ENCODE measurements at regions not wholly inside any gene's neighbourhood (a gene's known extent, or its start where the extent isn't known, plus 50 kb on each side); places are given as distances from the start of the nearest gene placed in this dataset.

- Histone ChIP-seq H3K4me1 (no peaks in the 10 kb centered on the region), H3K9me3 (no peaks in the 10 kb centered on the region), H3K36me3 (no peaks in the 10 kb centered on the region), H3K27ac (no peak overlapping the region), H3K27me3 (no peaks in the 10 kb centered on the region), H3K9ac (ENCODE audit: low read depth in 2 of 2, low read length in 2 of 2) (no peak overlapping the region), H3K4me3 (no peak overlapping the region)
- DNase-seq: no peak
- intact Hi-C loops (cut with DNase I): no loop called here
- no peak for TF ChIP-seq CTCF (IDR thresholded peaks at IDR 0.05)
These were observed 364.0 kb downstream of the OLFM3 start for GRCh38 chr1:101632548-101633272.

DNA sequence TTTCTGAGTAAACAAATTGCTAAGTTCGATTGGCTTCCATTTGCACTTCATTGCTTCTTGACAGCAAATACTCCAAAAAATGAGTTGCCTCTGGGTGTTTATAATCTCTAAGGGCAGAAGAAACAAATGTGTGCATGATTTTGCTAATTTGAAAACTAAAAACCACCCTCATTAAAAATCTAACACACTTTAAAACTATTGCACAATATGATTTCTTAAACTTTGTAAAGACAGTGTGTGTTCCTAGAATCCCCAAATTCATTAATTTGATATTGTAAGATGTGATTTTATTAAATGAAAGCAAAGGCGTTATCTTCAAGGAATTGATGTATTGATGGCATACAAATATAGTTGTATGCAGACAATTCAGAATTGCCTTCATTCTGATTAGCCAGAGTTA, 350.9 kb downstream of the OLFM3 start:
- no peak overlapping the region for H3K27ac ChIP-seq
- no peak for TF ChIP-seq CTCF (IDR thresholded peaks at IDR 0.05)
- no peaks in the 10 kb centered on the region for H3K27me3 ChIP-seq
- no peaks in the 10 kb centered on the region for H3K9me3 ChIP-seq
- no peaks in the 10 kb centered on the region for H3K4me1 ChIP-seq
- H3K9ac ChIP-seq (ENCODE audit: low read depth in 2 of 2, low read length in 2 of 2): no peak overlapping the region
- no peak for DNase-seq
- intact Hi-C loops (cut with DNase I): no loop called here
- H3K4me3 ChIP-seq: no peak overlapping the region
- no peaks in the 10 kb centered on the region for H3K36me3 ChIP-seq

GRCh38 chr1:101652484-101652883, 344.2 kb downstream of the OLFM3 start:
- Histone ChIP-seq H3K9ac (ENCODE audit: low read depth in 2 of 2, low read length in 2 of 2) (no peak overlapping the region), H3K27ac (no peak overlapping the region), H3K36me3 (no peaks in the 10 kb centered on the region), H3K27me3 (no peaks in the 10 kb centered on the region), H3K9me3 (no peaks in the 10 kb centered on the region), H3K4me1 (no peaks in the 10 kb centered on the region), H3K4me3 (no peak overlapping the region)
- no peak for DNase-seq
- TF ChIP-seq CTCF (IDR thresholded peaks at IDR 0.05): no peak
- intact Hi-C loops (cut with DNase I): no loop called here

DNA sequence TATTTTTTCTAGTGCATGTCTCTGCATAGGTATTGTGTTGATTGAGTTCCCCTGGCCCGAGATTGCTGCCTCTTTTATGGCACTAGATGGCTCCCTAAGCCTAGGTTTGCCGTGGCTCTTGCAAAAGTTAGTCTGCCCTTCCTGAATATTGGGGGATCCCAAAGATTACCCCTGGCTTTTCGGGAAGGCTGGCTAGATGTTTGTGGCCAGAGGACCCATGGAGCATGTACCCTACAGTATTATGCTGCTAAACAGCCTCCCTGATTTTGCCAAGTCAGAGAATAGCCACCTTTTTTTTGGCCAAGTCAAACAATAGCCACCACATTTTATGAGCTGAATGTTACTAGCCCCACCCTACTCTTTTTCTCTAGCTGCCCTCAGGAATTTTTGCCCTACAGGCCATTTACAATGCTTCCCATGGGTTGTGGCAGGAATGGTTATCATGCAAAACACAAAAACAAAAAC, 343.2 kb downstream of the OLFM3 start:
- H3K27me3 ChIP-seq: no peaks in the 10 kb centered on the region
- no peaks in the 10 kb centered on the region for H3K9me3 ChIP-seq
- H3K4me1 ChIP-seq: no peaks in the 10 kb centered on the region
- no peak overlapping the region for H3K27ac ChIP-seq
- H3K36me3 ChIP-seq: no peaks in the 10 kb centered on the region
- no peak overlapping the region for H3K9ac ChIP-seq (ENCODE audit: low read depth in 2 of 2, low read length in 2 of 2)
- TF ChIP-seq CTCF (IDR thresholded peaks at IDR 0.05): no peak
- DNase-seq: no peak
- H3K4me3 ChIP-seq: no peak overlapping the region
- intact Hi-C loops (cut with DNase I): no loop called here

GRCh38 chr1:101664726-101665125, 332.0 kb downstream of the OLFM3 start:
- Histone ChIP-seq H3K9me3 (no peaks in the 10 kb centered on the region), H3K27ac (no peak overlapping the region), H3K9ac (ENCODE audit: low read depth in 2 of 2, low read length in 2 of 2) (no peak overlapping the region), H3K4me1 (no peaks in the 10 kb centered on the region), H3K27me3 (no peaks in the 10 kb centered on the region), H3K4me3 (no peak overlapping the region), H3K36me3 (no peaks in the 10 kb centered on the region)
- intact Hi-C loops (cut with DNase I): no loop called here
- no peak for DNase-seq
- no peak for TF ChIP-seq CTCF (IDR thresholded peaks at IDR 0.05)
